HG03354 (cell line): ENCODE measurements at regions not wholly inside any gene's neighbourhood (a gene's known extent, or its start where the extent isn't known, plus 50 kb on each side); places are given as distances from the start of the nearest gene placed in this dataset.
"Not testable (repeated sequence)": the region's sequence is repeated elsewhere in the genome, so short reads cannot be mapped to it uniquely, and the experiment has no call there.

Source experiments
- ATAC-seq: cut with Tn5 transposase; IDR thresholded peaks from one replicate; pipeline ENCODE4 v1.9.1; 2021; ENCODE audit warnings: mild to moderate bottlenecking; ENCODE audit not compliant: unreplicated experiment, poor library complexity, severe bottlenecking

- no peak for ATAC-seq
Measured at GRCh38 chr2:188785490-188785889, 188.7 kb upstream of the COL3A1 start.

- ATAC-seq: no peak
Measured at GRCh38 chr2:188786368-188786841, 187.8 kb upstream of the COL3A1 start.

GRCh38 chr2:188787021-188787657 is 187.0 kb upstream of the COL3A1 start:
- no peak for ATAC-seq

GRCh38 chr2:188787658-188788240 is 186.4 kb upstream of the COL3A1 start:
- ATAC-seq: no peak

GRCh38 chr2:188788621-188789020 is 185.6 kb upstream of the COL3A1 start:
- no peak for ATAC-seq

- ATAC-seq: no peak
Measured at GRCh38 chr2:188789951-188790350, 184.2 kb upstream of the COL3A1 start.

GRCh38 chr2:188794453-188794852 is 179.7 kb upstream of the COL3A1 start:
- not testable (repeated sequence) for ATAC-seq

- no peak for ATAC-seq
Measured at GRCh38 chr2:188795762-188796161, 178.4 kb upstream of the COL3A1 start.

GRCh38 chr2:188797371-188797770 is 176.8 kb upstream of the COL3A1 start:
- no peak for ATAC-seq

GRCh38 chr2:188798159-188798558 is 176.0 kb upstream of the COL3A1 start:
- ATAC-seq: no peak

GRCh38 chr2:188805219-188805618 is 169.0 kb upstream of the COL3A1 start:
- ATAC-seq: no peak

- no peak for ATAC-seq
Measured at GRCh38 chr2:188808947-188809355, 165.2 kb upstream of the COL3A1 start.

GRCh38 chr2:188810586-188810985 is 163.6 kb upstream of the COL3A1 start:
- ATAC-seq: no peak

GRCh38 chr2:188811522-188811921 is 162.7 kb upstream of the COL3A1 start:
- no peak for ATAC-seq

- ATAC-seq: no peak
Measured at GRCh38 chr2:188813315-188813714, 160.9 kb upstream of the COL3A1 start.

- no peak for ATAC-seq
Measured at GRCh38 chr2:188813857-188814256, 160.3 kb upstream of the COL3A1 start.

- no peak for ATAC-seq
Measured at GRCh38 chr2:188819011-188819410, 155.2 kb upstream of the COL3A1 start.

GRCh38 chr2:188819792-188820191 is 154.4 kb upstream of the COL3A1 start:
- no peak for ATAC-seq

- no peak for ATAC-seq
Measured at GRCh38 chr2:188820576-188820975, 153.6 kb upstream of the COL3A1 start.

- no peak for ATAC-seq
Measured at GRCh38 chr2:188824125-188824524, 150.0 kb upstream of the COL3A1 start.

- no peak for ATAC-seq
Measured at GRCh38 chr2:188833331-188833730, 140.8 kb upstream of the COL3A1 start.

- ATAC-seq: no peak
Measured at GRCh38 chr2:188833799-188834198, 140.4 kb upstream of the COL3A1 start.
